NCI-H82 treated with DMSO at 0.1 percent for 48 hours (cell line): ENCODE measurements at regions not wholly inside any gene's neighbourhood (a gene's known extent, or its start where the extent isn't known, plus 50 kb on each side); places are given as distances from the start of the nearest gene placed in this dataset.

ENCODE experiments used
- DNase-seq: peaks from one replicate; lab custom pipeline; 2025; ENCODE audit not compliant: unreplicated experiment; lab: John Stamatoyannopoulos, UW

- DNase-seq = no peak
These were observed 242.9 kb downstream of the WNT5A start for GRCh38 chr3:55244247-55244646.

GRCh38 chr3:55243678-55244077 lies 243.4 kb downstream of the WNT5A start:
- no peak for DNase-seq

GRCh38 chr3:55242921-55243320 lies 244.2 kb downstream of the WNT5A start:
- no peak for DNase-seq

- DNase-seq = no peak
These were observed 246.0 kb downstream of the WNT5A start for GRCh38 chr3:55241098-55241497.

- no peak for DNase-seq
These were observed 251.7 kb downstream of the WNT5A start for GRCh38 chr3:55235416-55235815.

- no peak for DNase-seq
These were observed 260.4 kb downstream of the WNT5A start for GRCh38 chr3:55226696-55227095.

- DNase-seq = no peak
These were observed 268.5 kb downstream of the WNT5A start for GRCh38 chr3:55218577-55218976.

- DNase-seq = no peak
These were observed 279.4 kb downstream of the WNT5A start for GRCh38 chr3:55207744-55208143.

GRCh38 chr3:55205990-55206389 lies 278.1 kb upstream of the LRTM1 start:
- no peak for DNase-seq

GRCh38 chr3:55204417-55204816 lies 276.6 kb upstream of the LRTM1 start:
- no peak for DNase-seq

GRCh38 chr3:55203546-55203945 lies 275.7 kb upstream of the LRTM1 start:
- no peak for DNase-seq

- no peak for DNase-seq
These were observed 275.1 kb upstream of the LRTM1 start for GRCh38 chr3:55203006-55203405.

- no peak for DNase-seq
These were observed 274.5 kb upstream of the LRTM1 start for GRCh38 chr3:55202326-55202725.

- no peak for DNase-seq
These were observed 273.9 kb upstream of the LRTM1 start for GRCh38 chr3:55201779-55202178.

- DNase-seq = no peak
These were observed 273.0 kb upstream of the LRTM1 start for GRCh38 chr3:55200906-55201305.

- DNase-seq = no peak
These were observed 270.7 kb upstream of the LRTM1 start for GRCh38 chr3:55198554-55198953.

GRCh38 chr3:55197021-55197420 lies 269.2 kb upstream of the LRTM1 start:
- DNase-seq = no peak

GRCh38 chr3:55196495-55196894 lies 268.6 kb upstream of the LRTM1 start:
- no peak for DNase-seq

GRCh38 chr3:55194376-55194775 lies 266.5 kb upstream of the LRTM1 start:
- no peak for DNase-seq

- DNase-seq = no peak
These were observed 264.3 kb upstream of the LRTM1 start for GRCh38 chr3:55191911-55192775.

GRCh38 chr3:55190331-55190730 lies 262.5 kb upstream of the LRTM1 start:
- no peak for DNase-seq

- no peak for DNase-seq
These were observed 261.5 kb upstream of the LRTM1 start for GRCh38 chr3:55189359-55189801.

GRCh38 chr3:55185380-55185779 lies 257.5 kb upstream of the LRTM1 start:
- no peak for DNase-seq
